DMS153 treated with DMSO at 0.1 percent for 48 hours (cell line): ENCODE measurements at regions not wholly inside any gene's neighbourhood (a gene's known extent, or its start where the extent isn't known, plus 50 kb on each side); places are given as distances from the start of the nearest gene placed in this dataset.
"Not testable (repeated sequence)": the region's sequence is repeated elsewhere in the genome, so short reads cannot be mapped to it uniquely, and the experiment has no call there.

Source experiments
- DNase-seq: peaks from one replicate; lab custom pipeline; 2025; ENCODE audit not compliant: unreplicated experiment; lab: John Stamatoyannopoulos, UW

DNA sequence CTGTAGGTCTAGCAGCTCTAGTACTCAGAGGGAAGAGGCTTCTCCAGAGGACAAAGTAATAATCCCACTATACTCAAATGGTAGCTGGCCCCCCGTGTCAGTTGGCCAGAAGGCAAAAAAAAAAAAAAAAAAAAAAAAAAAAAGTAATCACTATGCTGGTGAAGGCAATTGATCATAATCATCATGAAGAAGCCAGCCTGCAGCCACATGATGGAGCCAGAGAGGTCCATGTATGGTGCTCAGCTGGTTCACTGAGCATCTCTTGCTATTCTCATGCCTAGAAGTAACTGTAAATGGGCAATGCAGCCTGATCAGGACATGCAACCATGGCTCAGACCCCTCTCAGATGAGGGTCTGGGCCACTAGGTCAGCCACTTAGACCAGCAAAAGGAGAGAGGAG is 378.8 kb downstream of the MED13L start:
- no peak for DNase-seq

DNA sequence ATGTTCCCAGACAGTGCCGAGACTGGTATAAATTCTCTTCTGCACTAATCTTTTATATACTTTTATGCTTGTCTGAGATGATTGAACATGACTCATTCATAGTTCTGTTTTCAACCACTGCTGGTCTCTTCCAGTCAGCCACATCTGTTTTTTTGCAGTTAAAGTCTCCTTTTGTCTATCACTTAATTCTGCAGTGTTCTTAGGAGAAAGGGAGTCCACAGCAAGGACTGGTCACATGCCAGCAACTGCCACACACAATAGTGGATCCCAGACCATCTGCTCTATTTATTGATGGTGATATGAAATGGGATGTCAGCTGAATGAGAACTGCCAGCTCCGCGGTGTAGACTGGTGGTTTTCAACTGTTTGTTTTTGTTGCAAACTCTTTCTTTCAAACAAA is 379.8 kb downstream of the MED13L start:
- DNase-seq, result no peak

DNA sequence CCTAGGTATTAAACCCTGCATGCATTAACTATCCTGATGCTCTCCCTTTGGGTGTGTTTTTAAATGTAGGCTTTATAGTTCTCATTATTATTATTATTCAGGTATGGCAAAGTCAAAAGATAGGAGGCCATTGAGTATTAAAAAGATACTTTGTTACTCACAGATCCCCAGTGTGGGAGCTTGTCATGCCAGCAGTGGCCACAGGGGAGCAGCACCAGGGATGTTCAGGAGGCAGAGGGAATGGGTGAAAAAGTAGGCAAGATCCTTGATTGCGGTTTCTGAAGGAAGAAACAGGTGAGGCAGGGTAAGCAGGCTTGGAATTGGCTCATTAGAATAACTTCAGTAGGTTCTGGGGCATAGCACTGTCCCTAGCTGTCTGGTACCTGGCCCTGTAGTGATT is 382.2 kb downstream of the MED13L start:
- no peak for DNase-seq

DNA sequence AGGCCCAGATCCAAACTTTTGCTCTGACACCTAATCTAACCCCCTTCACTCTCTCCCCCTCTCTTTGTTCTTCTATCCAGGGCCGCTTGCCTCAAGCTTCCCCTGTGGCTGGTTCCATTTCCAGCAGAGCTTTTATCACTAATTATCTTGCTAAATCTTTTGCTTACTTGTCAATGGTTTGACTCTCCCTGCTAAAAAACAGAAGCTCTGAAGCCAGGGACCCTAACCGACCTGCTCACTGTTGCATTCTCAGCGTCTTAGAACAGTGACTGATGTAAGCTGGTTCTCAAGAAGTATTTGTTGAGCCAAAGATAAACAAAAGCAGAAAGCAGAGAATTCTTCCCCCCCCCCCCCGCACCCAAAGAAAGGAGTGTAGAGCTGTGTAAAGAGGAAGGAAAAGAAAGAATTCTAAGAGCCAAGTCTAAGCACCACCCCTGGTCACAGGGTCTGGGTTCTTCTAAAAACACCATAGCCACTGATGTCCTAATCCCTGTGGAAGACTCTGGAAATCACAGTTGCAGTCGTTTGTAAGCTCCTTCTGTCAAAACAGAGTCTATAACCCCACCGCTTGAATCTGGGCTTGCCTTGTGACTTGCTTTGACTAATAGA is 385.8 kb downstream of the MED13L start:
- DNase-seq, result no peak

DNA sequence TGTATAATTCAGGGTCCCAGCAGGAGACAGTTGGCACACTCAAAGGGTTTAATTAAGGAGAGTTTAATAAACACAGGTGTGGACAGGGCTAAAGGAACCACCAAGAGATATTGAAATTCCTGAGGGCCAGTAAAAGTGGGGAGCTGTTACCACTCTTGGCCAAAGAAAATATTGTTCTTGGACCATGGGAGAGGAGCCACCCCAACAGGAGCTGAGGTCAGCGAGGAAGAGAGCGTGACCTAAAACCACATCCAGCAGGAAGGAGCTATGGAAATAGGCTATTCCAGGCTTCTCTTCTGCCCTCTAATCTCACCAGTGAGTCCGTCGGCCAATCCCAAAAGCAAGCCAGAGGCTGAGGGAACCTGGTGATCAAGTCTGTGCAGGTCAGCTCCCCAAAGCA is 390.8 kb downstream of the MED13L start:
- no peak for DNase-seq

DNA sequence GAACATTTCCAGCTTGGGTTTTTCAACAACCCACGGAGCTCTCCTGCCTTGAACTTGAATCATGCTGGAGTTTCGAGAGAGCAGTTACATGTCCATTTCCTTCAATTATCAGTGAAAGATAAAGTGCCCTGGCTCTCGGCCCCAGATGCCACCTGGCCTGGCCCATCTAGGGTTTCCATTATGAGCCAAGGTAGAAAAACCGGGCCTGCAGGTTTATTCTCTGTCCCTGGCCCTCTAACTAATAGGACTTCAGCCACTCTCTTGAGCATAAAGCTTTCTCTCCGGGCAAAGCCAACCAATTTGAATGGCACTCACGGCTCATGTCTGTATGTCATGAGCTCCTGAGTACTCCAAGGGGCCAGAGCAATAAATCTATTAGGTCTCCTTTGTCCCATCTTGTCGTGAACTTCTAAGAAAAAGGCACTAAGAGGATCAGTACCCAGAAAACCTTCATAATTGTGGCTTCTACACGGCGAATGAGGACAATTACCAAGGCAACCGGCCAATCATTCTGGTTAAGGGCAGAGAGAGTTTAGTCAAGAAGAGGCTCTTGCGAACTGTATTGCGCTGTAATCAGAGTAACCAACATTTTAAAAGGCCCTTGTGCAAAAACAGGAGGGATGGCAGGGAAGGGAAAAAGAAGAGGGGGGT is 392.3 kb downstream of the MED13L start:
- peak; percentile 93 for DNase-seq

DNA sequence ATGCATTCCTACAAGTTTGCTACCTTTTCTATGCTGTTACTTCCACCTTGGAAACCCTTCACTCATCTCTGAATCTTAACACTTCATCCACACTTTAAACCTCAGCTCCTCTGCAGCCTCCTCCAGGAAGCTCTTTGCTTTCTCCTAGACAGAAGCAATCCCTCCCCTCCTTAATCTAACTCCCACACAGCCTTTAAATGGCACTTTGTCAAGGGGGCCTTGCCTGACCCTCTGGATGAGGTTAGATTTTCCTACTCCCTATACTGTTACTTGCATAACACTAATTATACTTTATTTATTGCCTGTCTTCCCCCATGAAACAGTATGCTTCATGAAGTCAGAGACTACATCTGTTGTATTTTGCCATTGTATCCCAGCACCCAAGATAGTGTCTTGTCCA is 394.6 kb downstream of the MED13L start:
- DNase-seq, result no peak

DNA sequence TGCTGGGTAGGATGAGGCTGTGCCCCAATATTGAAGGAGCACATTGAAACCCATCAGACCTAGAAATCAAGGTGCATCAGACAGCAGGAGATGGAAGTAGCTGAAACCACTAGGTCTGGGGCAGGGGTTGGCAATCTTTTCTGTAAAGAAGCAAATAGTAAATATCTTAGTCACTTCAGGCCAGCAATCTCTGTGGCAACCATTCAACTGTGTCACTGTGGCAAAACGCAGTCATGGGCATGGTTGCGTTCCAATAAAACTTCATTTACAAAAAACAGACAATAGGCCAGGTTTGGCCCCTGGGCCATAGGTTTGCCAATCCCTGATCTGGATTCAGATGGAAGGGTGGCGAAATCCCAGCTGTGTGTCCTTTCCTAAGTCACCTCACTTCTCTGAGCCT is 397.3 kb downstream of the MED13L start:
- no peak for DNase-seq

DNA sequence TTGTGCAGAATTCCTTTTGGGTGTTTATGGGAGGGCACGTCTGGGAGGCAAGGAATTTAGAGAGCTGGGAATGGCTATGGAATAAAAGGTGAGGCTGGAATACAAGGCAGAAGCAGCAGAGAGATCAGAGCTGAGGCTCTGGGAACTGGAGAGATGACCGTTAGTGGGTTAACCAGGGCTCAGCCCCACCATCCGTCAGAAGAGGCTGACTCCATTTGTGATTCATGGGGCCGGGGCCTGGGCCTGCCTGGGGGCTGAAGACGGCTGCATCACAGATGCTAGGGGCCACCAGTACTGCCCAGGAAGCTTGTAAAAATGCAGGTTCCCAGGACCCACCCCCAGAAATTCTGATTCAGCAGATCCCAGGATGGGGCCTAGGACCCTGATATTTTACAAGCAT is 398.1 kb downstream of the MED13L start:
- no peak for DNase-seq

DNA sequence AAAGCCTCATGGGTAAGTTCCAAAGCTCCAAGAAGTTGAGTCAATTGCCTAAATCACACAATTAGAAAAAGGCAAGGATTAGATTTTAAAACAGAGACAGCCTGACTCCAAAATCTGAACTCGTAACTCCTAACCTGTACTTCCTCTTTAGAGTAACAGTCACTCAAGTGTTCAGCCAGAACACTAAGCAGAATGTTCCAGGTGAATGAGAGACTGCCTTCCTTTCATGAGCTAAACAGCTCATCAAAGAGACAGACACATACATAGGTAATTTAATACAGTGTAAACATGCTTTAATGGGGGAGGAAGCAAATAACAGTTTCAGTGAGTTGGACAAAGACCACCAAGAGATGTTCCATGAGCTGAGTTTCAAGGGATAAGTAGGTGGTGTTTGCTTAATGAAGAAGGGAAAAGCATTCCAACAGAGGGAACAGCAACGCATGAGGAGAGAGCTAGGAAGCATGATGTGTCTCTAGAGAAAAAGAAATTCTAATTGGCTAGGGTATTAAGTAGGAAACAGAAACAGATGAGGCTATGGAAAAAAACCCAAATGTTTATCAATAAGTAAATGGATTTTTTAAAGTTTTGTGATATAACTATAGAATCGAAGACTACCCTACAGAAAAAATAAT is 403.9 kb downstream of the MED13L start:
- peak; percentile 87 for DNase-seq

DNA sequence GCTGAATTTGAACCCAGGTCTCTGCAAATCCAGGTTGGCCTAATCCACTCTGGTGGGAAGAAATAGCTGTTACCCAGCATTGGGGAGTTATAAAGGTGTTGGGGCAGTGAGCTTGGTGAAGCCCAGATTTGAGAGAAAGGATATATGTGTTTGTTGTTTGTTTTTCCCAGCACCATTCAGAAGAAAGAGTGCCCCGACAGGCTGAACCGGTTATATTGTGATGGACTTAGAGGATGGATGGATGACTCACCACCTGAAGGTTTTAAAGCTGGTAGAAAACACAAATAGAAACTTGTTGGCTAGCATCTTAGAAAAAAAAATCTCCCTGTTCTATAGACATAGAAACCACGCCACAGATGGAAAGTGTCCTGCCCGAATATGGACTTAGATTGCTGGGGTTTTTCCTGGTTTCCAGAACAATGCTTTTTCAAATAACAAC is 404.6 kb downstream of the MED13L start:
- peak; percentile 96 for DNase-seq

DNA sequence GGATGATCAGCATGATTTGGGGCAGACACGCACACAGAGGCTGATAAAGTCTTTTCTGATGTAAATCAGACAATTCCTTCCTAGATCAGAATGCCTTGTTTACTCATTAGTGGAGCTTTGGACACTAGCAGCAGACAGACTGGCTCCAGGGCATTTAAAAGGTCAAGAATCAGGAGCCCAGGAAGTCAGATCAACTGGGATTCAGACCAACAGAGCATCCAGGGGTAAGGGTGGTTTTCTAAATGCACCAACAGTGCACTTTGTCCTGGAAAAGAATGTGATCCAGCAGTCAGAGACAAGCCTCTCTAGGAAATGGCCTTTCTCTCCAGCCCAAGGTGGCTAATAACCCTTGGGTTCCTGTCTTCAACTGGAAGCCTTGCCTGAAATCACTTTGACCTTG is 405.3 kb downstream of the MED13L start:
- DNase-seq, result peak; percentile 85

DNA sequence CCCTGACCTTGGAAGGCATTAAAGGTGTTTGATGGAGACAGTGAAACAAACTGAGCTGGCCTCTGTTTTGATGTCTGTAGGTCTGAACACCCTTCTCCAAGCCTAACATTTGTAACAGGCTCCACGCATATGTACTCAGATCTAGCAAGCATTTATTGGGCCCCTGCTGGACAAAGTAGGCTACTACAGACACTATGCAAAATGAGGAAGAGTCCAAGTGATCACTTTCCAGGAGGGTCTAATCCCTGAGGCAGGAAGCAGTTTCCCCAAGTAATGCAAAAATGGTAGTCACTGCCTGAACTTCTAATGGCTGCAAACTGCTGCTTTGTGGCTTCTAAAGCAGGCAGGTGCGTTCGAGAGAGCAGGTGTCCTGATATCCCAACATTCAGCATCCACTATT is 405.8 kb downstream of the MED13L start:
- peak; percentile 85 for DNase-seq

DNA sequence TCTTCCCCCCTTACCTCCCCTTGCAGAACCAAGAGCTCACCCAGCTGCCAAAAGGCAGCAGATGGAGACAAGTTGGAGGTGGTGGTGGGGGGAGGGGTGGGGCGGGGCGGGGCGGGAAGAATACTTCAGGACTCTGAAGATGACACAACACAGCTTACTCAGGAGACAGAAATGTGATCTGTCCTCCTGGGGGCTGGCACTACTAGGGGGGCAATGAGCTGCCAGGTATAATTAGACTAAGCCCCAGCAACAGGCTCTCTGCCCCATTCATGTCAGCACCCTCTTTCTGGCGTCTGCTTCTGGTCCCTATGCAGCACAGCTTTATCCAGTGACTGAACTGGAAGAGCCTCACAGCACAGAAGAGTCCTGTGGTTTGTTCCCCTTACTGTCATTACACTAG is 407.0 kb downstream of the MED13L start:
- no peak for DNase-seq

DNA sequence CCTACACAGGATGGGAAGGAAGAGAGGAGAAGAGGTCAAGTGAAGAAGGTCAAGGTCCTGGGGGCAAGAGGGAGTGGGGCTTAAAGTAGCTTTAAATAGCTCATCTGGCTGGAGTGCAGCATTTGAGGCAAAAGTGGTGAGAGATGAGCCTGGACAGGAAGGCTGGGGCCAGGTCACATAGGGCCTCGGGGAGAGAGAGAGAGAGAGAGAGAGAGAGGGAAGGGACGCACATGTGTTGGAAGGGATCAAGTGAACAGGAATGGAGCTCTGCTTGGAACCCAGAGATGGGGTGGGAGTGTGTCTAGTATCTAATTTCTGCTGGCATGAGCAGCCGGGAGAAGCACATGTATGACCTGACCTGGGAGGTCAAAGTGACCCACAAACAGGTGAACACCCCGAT is 407.5 kb downstream of the MED13L start:
- no peak for DNase-seq

DNA sequence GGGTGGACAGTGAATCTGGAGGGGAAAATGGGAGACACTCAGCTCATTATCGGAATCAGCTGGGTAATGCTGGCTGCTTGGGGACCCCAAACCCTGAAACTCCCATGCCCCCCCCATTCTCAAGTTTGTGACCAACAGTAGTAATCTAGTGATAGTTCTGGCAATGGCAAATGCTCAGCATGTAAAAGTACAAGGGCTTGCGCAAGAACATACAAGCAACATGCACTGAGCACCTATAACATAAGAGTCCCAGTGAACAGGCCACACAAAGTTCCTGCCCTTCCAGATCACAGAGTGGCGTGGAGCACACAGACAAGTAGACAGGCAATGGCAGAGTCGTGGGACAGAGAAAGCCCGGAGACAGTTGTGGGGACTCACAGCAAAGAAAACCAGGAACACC is 407.9 kb downstream of the MED13L start:
- no peak for DNase-seq

DNA sequence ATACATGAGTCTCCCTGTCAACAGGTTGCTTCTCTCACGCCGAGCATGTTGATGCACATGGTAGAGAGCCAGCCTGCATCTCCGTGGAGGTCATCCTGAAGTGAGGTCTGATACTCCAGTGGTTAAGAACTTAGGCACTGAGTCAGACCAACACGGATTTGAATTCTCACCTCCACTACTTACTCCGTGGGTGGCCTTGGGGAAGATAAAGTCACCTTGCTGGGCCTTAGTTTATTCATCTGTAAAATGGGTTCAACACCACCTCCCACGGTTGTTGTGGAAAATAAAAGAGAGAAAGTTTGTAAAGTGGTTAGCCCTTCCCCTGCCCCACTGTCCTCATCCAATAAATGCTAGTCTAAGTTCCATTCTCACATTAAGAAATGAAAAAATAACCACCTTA is 408.9 kb downstream of the MED13L start:
- DNase-seq, result no peak

DNA sequence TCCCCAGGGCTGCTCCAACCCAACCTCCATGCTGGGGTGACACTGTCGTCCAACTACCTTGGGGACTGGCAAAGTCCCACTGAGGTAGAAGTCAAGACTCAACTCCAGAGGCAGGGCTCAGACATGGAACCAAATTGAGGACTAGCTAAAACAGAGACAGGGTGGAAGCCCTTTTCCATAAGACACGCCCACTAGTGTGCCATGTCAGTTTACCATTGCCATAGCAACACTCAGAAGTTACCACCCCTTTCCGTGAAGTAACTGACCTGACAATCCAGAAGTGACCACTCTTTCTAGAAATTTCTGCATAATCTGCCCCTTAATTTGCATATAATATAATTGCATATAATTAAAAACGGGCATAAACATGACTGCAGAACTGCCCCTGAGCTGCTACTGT is 409.6 kb downstream of the MED13L start:
- DNase-seq, result no peak

DNA sequence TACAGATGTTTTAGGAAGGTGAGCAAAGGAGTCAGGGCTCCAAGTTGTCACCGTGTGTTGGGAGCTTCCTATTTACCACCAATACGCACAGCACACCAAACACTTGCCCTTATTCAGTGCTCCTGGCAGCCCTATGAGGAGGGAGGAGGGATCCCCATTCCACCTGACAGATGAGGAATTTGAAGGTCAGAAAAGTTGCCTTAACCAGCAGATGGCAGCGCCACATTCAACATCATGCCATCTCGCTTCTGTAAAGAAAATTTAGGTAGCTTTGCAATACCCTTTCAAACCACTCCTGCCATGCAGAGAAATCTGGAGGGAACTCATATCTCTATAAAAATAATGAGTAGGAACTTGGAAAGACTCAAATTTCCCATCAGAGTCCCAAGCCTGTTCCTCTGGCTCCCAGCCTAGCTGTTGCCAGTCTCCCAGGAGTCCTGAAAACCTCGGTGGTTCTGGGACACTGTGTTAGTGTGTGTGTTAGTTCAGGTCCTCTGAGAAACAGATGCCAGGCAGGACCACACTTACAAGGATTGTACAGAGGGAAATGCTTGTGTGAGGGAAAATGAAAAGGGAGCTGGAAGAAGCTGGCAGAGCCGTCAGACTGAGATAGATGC is 410.5 kb downstream of the MED13L start:
- peak; percentile 65 for DNase-seq

DNA sequence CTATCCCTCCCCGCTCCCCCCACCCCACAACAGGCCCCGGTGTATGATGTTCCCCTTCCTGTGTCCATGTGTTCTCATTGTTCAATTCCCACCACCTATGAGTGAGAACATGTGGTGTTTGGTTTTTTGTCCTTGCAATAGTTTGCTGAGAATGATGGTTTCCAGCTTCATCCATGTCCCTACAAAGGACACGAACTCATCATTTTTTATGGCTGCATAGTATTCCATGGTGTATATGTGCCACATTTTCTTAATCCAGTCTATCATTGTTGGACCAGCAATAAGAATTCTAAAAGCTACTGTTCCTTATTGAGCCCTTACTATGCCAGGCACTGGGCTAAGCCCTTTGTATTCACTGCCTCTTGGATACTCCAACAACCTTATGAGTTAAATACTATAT is 411.2 kb downstream of the MED13L start:
- DNase-seq, result not testable (repeated sequence)

DNA sequence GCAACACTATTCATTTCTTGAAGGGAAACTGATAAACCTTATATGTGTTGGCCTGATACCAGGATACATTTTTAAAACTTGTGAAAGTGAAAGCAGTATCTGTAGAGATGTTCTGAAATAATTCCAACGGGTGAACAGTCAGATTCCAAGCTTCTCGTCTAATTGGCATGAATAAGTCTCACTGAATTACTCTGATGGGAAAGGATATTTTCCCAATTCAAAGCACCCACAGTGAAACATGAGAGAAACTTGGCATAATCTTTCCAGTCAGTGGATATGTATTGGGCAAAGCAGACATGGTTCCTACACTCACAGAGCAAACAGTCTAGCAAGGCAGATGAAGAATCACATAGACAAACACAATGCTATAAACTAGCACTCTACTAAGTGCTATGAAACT is 413.1 kb downstream of the MED13L start:
- no peak for DNase-seq

DNA sequence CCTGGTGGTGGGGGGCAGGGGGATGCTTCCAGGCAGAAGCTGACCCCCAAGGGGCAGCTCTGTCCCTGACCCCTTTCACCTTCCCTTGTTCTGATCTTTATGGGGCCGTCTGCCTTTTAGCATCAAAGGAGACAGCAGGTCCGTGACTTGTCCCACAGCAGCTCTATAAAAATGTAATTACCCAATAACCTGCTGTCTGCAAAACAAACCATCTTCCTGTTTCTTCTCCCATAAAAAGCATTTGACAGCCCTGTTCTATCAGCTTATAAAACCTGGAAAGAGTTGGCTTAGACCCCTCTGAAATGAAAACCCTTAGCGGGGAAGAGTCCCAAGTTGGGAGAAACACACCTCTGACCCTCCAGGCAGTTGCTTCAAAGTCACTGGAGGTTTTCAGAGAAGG is 416.9 kb downstream of the MED13L start:
- no peak for DNase-seq
